ENCODE measurements at regions not wholly inside any gene's neighbourhood (a gene's known extent, or its start where the extent isn't known, plus 50 kb on each side); places are given as distances from the start of the nearest gene placed in this dataset.

DNA sequence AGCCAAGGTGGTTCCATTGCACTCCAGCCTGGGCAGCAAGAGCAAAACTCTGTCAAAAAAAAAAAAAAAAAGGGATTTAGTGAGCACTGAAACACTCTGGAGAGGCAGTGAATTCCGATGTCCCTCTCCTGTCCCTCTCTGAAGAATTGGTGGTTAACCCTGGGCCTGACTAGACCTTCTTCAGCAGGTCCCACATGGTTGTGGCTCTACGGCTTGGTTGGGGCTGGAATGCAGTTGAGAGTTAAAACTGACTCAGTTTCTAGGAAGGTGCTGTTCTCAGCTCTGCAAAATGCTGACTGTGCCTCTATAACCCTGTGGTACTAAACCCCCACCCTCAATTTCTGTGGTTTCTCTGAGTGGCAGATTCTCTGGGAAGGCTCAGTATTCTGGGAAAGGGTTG lies 173.3 kb downstream of the SEC16B start:
- Histone ChIP-seq H3K4me1 (no peaks in the 10 kb centered on the region), H3K9me3 (no peaks in the 10 kb centered on the region), H3K27me3 (no peaks in the 10 kb centered on the region), H3K36me3 (no peaks in the 10 kb centered on the region), H3K27ac (no peak overlapping the region), H3K4me3 (no peak overlapping the region)
- intact Hi-C loops (cut with DNase I), result no loop called here
- DNase-seq (no peak), ATAC-seq (no peak)
- no peak for TF ChIP-seq CTCF (IDR thresholded peaks at IDR 0.05)

DNA sequence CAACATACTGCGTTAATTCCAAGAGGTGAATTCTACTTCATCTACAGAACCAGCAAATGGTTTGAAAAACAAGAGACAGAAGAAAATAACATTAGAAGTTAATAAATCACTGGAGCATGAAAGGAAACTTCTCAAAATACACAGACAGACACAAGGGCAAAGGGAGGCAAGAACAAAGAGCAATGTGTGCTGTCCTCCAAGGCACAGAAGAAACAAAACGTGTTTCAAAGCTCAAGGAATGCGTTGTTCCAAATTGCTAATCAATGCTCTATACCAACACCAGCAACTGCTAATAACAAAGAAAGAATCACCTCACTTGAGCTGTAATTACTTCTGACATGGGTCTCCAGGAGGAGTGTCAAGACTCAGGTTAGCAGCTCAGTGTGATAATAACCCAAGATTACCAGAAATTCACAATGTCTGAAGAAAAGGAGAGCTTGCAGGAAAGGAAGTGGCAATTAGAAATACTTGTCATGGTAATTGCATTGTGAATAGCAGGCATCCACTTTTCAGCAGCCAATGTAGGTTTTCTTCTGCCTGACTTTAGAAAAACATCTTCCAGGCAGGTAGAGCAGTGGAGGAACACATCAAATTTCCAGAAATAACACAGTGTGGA lies 175.4 kb downstream of the SEC16B start:
- Histone ChIP-seq H3K4me3 (no peak overlapping the region), H3K36me3 (no peaks in the 10 kb centered on the region), H3K4me1 (no peaks in the 10 kb centered on the region), H3K27me3 (no peaks in the 10 kb centered on the region), H3K27ac (no peak overlapping the region), H3K9me3 (no peaks in the 10 kb centered on the region)
- intact Hi-C loops (cut with DNase I), result no loop called here
- TF ChIP-seq CTCF (IDR thresholded peaks at IDR 0.05), result no peak
- ATAC-seq (no peak), DNase-seq (no peak)

GRCh38 chr1:177793900-177794299 lies 176.0 kb downstream of the SEC16B start:
- Histone ChIP-seq H3K4me1 (no peaks in the 10 kb centered on the region), H3K27me3 (no peaks in the 10 kb centered on the region), H3K27ac (no peak overlapping the region), H3K9me3 (no peaks in the 10 kb centered on the region), H3K4me3 (no peak overlapping the region), H3K36me3 (no peaks in the 10 kb centered on the region)
- no peak for TF ChIP-seq CTCF (IDR thresholded peaks at IDR 0.05)
- DNase-seq (no peak), ATAC-seq (no peak)
- intact Hi-C loops (cut with DNase I), result no loop called here

DNA sequence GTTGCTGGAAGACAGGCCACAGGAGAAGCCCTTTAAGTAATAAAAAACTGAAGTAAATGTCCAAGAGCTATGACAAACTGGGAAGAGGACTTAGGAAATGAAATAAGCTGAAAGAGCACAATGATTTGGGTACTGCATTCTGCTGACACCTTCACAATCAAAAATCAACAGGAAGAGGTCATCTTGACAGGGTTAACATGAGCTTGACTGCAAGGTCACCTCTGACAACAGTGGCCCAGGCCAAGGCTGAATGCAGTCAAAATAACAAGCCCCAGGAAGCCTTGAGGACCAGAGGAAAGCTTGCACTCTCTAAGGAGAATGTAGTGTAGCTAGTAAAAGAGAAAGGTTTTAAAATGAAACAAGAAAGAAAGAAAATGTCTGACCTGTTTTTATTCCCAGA lies 179.3 kb downstream of the SEC16B start:
- Histone ChIP-seq H3K27me3 (no peaks in the 10 kb centered on the region), H3K4me1 (no peaks in the 10 kb centered on the region), H3K36me3 (no peaks in the 10 kb centered on the region), H3K9me3 (no peaks in the 10 kb centered on the region), H3K4me3 (no peak overlapping the region), H3K27ac (no peak overlapping the region)
- TF ChIP-seq CTCF (IDR thresholded peaks at IDR 0.05), result no peak
- DNase-seq (no peak), ATAC-seq (no peak)
- intact Hi-C loops (cut with DNase I), result no loop called here

DNA sequence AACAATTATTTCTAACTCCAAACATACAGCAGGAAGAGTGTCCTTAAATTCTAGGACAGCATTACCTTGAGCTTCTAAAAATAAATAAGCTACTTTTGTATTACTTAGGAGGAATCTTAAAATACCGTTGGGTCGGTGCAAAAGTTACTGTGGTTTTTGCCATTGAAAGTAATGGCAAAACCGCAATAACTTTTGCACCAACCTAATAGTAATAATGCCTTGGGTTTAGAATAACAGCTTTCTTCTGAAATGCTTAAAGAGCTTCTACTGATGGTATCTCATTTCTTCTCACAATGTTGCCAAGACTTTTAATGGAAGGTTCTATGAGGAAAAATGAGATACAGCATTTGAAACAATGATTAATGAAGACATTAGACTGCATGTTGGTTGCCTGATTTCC lies 179.9 kb downstream of the SEC16B start:
- H3K4me1 ChIP-seq, result no peaks in the 10 kb centered on the region
- H3K27me3 ChIP-seq, result no peaks in the 10 kb centered on the region
- no peak overlapping the region for H3K4me3 ChIP-seq
- ATAC-seq, result no peak
- no peak overlapping the region for H3K27ac ChIP-seq
- TF ChIP-seq CTCF (IDR thresholded peaks at IDR 0.05), result no peak
- intact Hi-C loops (cut with DNase I), result no loop called here
- H3K9me3 ChIP-seq, result no peaks in the 10 kb centered on the region
- DNase-seq, result no peak
- no peaks in the 10 kb centered on the region for H3K36me3 ChIP-seq

- Histone ChIP-seq H3K9me3 (no peaks in the 10 kb centered on the region), H3K4me1 (no peaks in the 10 kb centered on the region), H3K27ac (no peak overlapping the region), H3K36me3 (no peaks in the 10 kb centered on the region), H3K27me3 (no peaks in the 10 kb centered on the region), H3K4me3 (no peak overlapping the region)
- TF ChIP-seq CTCF (IDR thresholded peaks at IDR 0.05), result no peak
- DNase-seq (no peak), ATAC-seq (no peak)
- intact Hi-C loops (cut with DNase I), result no loop called here
Measured at GRCh38 chr1:177786176-177786745, 183.6 kb downstream of the SEC16B start.
